ENCODE measurements at regions not wholly inside any gene's neighbourhood (a gene's known extent, or its start where the extent isn't known, plus 50 kb on each side); places are given as distances from the start of the nearest gene placed in this dataset.

DNA sequence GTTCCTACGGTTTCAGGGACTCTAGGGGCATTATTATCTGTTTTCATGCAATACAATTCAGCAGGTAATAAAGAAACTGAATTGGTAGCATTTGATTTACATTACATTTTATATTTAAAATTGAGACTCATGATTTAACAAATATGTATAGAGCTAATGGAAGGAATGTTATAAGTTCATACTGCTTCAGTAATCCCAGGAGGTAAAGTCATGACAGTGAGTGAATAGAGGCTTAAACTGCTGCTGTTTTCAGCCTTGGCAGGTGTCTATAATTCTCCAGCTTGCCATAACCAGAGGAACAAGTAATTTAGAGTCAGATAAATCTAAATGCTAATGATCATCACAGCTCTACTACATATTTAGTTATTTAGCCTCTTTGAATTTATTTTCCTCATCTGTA is 360.8 kb upstream of the MANEA start:
- no peak overlapping the region for H3T11ph ChIP-seq (ENCODE audit: low read length)
- H3K79me1 ChIP-seq (ENCODE audit: insufficient read depth, low read depth, low read length, poor library complexity, severe bottlenecking) = no peaks in the 10 kb centered on the region
- no peak overlapping the region for H3K4me3 Mint-ChIP-seq
- no peak for DNase-seq
- H3K23ac ChIP-seq (ENCODE audit: insufficient read length, low read depth, low read length) = no peak overlapping the region
- H3K79me2 ChIP-seq (ENCODE audit: insufficient read depth, low read length) = no peaks in the 10 kb centered on the region
- H3K27me3 Mint-ChIP-seq (ENCODE audit: low read depth) = peaks cover under 1% of the 10 kb centered on the region
- H4K20me1 ChIP-seq (ENCODE audit: control insufficient read depth, insufficient read depth, insufficient read length) = no peaks in the 10 kb centered on the region
- H4K5ac ChIP-seq (ENCODE audit: insufficient read length, low read depth, low read length) = no peak overlapping the region
- H2BK20ac ChIP-seq (ENCODE audit: low read depth, low read length, poor library complexity, severe bottlenecking) = no peak overlapping the region
- H2BK15ac ChIP-seq (ENCODE audit: low read depth, low read length) = no peak overlapping the region
- no peak overlapping the region for H3K14ac ChIP-seq (ENCODE audit: insufficient read depth, low read length)
- H2BK12ac ChIP-seq (ENCODE audit: insufficient read length, low read depth, low read length) = no peak overlapping the region
- no peak overlapping the region for H2AK5ac ChIP-seq (ENCODE audit: insufficient read length, low read length)
- TF ChIP-seq, protein P1, sequence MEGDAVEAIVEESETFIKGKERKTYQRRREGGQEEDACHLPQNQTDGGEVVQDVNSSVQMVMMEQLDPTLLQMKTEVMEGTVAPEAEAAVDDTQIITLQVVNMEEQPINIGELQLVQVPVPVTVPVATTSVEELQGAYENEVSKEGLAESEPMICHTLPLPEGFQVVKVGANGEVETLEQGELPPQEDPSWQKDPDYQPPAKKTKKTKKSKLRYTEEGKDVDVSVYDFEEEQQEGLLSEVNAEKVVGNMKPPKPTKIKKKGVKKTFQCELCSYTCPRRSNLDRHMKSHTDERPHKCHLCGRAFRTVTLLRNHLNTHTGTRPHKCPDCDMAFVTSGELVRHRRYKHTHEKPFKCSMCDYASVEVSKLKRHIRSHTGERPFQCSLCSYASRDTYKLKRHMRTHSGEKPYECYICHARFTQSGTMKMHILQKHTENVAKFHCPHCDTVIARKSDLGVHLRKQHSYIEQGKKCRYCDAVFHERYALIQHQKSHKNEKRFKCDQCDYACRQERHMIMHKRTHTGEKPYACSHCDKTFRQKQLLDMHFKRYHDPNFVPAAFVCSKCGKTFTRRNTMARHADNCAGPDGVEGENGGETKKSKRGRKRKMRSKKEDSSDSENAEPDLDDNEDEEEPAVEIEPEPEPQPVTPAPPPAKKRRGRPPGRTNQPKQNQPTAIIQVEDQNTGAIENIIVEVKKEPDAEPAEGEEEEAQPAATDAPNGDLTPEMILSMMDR (conservative IDR thresholded peaks at IDR 0.05) = no peak
- no peak overlapping the region for H4K91ac ChIP-seq (ENCODE audit: insufficient read length, low read depth, low read length)
- no peaks in the 10 kb centered on the region for H3K4me1 ChIP-seq (ENCODE audit: insufficient read depth, low read length)
- no peak overlapping the region for H2BK5ac ChIP-seq (ENCODE audit: insufficient read length, low read length)
- no peak overlapping the region for H3K4ac ChIP-seq (ENCODE audit: low read depth, low read length)
- no CpG with 5 or more reads among the region's 1 CpG for whole genome bisulfite sequencing (ENCODE audit: extremely low coverage, insufficient read length, low lambda C conversion rate)
- H3K9ac ChIP-seq (ENCODE audit: extremely low read depth, insufficient read length, low read length) = no peak overlapping the region
- no peak overlapping the region for H2BK120ac ChIP-seq (ENCODE audit: low read depth, low read length, poor library complexity, severe bottlenecking)
- no peak overlapping the region for H3K27ac Mint-ChIP-seq
- no peak overlapping the region for H3K27ac ChIP-seq (ENCODE audit: insufficient read length, low read depth, low read length)
- no peaks in the 10 kb centered on the region for H3K27me3 ChIP-seq (ENCODE audit: insufficient read depth, low read length)
- no peak overlapping the region for H2AFZ ChIP-seq (ENCODE audit: low read length)
- H3K9me3 Mint-ChIP-seq = no peaks in the 10 kb centered on the region
- H3K4me2 ChIP-seq (ENCODE audit: insufficient read depth, insufficient read length, low read length) = no peak overlapping the region
- no peaks in the 10 kb centered on the region for H3K9me3 ChIP-seq (ENCODE audit: control insufficient read depth, low read depth, low read length)
- H3K4me1 Mint-ChIP-seq = no peaks in the 10 kb centered on the region
- no peak overlapping the region for H3K56ac ChIP-seq (ENCODE audit: insufficient read length, low read depth, low read length)
- H3K36me3 Mint-ChIP-seq (ENCODE audit: insufficient read depth in 1 of 3, low read depth in 3 of 3) = no peaks in the 10 kb centered on the region
- no peak overlapping the region for H3K18ac ChIP-seq (ENCODE audit: insufficient read length, low read depth, low read length)
- H3K23me2 ChIP-seq (ENCODE audit: insufficient read length, low read depth, low read length, poor library complexity, severe bottlenecking) = no peaks in the 10 kb centered on the region
- no peak overlapping the region for H4K8ac ChIP-seq (replicated peaks; ENCODE audit: insufficient read length, low read depth, low read length)

All from H9 (cell line).